ENCODE measurements at regions not wholly inside any gene's neighbourhood (a gene's known extent, or its start where the extent isn't known, plus 50 kb on each side); places are given as distances from the start of the nearest gene placed in this dataset.

- no peak for DNase-seq (ENCODE audit: low read depth)
Observed at GRCh38 chr14:101179691-101180211, 276.2 kb upstream of the RTL1 start.

GRCh38 chr14:101181446-101182313, 278.2 kb upstream of the RTL1 start:
- no peak for DNase-seq (ENCODE audit: low read depth)

- DNase-seq (ENCODE audit: low read depth): no peak
Observed at GRCh38 chr14:101182476-101182875, 279.0 kb upstream of the RTL1 start.

- no peak for DNase-seq (ENCODE audit: low read depth)
Observed at GRCh38 chr14:101183376-101184103, 280.0 kb upstream of the RTL1 start.

GRCh38 chr14:101184104-101184455, 280.6 kb upstream of the RTL1 start:
- no peak for DNase-seq (ENCODE audit: low read depth)

- DNase-seq (ENCODE audit: low read depth): no peak
Observed at GRCh38 chr14:101184572-101184971, 281.1 kb upstream of the RTL1 start.

DNA sequence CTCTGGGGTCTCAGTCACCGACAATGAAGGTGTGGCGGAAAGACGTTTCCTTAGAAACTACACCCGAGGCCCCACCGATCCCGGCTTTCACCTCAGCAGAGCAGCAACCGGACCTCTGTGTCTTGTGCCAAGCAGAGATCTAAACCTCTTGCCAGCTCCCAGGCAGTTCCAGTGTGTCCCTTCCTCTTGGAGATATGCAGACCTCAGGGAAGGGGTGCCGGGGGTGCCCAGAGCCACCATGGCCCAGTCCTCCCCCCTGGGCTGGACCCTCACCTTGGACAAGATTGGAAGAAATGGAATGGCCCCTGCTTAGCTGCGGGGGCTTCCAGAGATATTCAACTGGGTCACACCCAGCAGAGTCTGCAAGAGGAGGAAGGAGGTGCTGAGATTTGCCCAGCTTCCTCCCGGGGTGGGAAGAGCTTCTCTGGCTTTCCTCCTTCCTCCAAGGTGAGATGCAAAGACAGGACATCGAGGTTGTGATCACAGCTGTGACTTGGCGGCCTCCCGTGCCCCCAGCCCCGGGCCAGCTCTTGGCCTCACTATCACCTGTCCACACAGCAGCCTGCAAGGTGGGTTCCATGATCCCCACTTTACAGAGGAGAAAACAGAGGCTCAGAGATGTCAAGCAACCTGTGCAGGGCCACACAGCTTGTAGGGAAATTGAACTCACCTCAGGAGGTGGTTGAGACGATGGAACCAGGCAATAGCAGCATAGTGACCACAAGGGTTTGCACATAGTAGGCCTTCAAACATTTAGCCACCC, 281.7 kb upstream of the RTL1 start:
- DNase-seq (ENCODE audit: low read depth): no peak

- DNase-seq (ENCODE audit: low read depth): no peak
Observed at GRCh38 chr14:101185946-101186345, 282.4 kb upstream of the RTL1 start.

DNA sequence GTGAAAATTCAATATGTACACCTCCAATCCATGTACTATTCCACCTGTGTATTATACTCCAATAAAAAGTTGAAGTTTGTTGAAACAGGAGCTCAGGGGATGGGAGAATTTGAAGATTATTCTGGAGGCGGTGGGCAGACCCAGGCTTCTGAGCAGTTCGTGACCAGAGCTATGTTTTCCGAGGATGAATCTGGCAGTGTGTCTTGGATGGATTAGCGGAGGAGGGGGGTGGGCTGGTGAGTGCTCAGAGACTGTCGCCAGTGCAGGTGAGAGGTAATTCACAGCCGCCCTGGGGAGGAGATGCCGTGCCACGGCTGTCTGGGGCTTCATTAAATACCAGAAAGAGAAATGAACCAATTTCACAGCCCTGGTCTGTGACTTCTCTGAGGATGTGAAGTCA, 283.0 kb upstream of the RTL1 start:
- DNase-seq (ENCODE audit: low read depth): no peak

GRCh38 chr14:101186992-101187815, 283.7 kb upstream of the RTL1 start:
- DNase-seq (ENCODE audit: low read depth): no peak

DNA sequence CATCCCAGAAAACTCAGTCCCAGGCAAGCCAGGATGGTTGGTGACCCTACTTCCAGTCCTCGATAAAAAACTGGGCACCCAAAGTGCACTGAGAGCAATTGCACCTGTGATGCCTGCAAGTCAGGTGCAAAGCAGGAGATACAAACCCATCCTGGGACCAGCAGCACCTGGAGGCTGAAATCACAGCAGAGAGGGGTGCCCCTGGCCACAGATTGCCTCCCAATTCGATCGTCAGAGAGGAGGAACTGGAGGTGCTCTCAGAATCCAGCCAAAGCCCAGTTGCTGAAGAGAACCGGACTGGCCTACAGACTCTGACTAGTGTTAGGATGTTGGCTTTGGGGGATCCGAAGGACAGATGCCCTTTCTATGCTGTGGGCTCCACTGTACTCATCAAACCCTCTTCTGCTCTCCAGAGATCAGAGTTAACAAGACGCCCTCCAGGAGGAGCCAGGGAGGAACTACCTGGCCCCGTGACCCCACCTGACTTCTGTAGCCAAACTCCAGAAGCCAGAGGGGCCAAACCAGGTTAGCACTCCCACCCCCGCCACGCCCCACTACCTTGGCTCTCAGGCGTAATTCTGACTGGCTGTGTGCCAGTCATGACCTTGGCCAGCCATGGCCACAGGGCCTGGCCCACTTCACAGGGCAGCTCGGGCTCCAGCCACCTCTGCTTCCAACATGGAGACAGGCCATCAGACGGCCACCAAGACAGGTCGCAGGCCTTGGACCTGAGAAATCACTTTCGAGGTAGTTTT, 284.5 kb upstream of the RTL1 start:
- DNase-seq (ENCODE audit: low read depth): no peak

DNA sequence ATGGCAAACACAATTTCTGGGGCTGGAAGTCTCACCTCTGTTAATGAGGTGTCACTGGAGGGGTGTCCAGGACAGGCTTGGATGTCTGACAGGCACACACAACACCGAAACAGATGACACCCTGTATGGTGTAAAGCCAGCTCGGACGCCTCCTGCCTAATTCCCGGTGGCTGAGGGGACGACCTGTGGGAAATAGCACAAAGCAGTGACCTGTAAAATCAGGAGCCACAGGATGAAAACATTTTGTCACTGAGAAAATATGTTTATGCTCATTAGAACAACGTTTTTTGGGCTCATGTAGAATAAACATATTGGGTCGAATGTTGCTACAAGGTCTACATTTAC, 285.0 kb upstream of the RTL1 start:
- DNase-seq (ENCODE audit: low read depth): no peak

- no peak for DNase-seq (ENCODE audit: low read depth)
Observed at GRCh38 chr14:101189266-101189665, 285.7 kb upstream of the RTL1 start.

GRCh38 chr14:101189962-101190560, 286.5 kb upstream of the RTL1 start:
- DNase-seq (ENCODE audit: low read depth): no peak

GRCh38 chr14:101191101-101191720, 287.7 kb upstream of the RTL1 start:
- DNase-seq (ENCODE audit: low read depth): no peak

GRCh38 chr14:101191721-101192660, 288.5 kb upstream of the RTL1 start:
- DNase-seq (ENCODE audit: low read depth): no peak

- no peak for DNase-seq (ENCODE audit: low read depth)
Observed at GRCh38 chr14:101192661-101193000, 289.1 kb upstream of the RTL1 start.

- no peak for DNase-seq (ENCODE audit: low read depth)
Observed at GRCh38 chr14:101193106-101193844, 289.8 kb upstream of the RTL1 start.
